ENCODE measurements at regions not wholly inside any gene's neighbourhood (a gene's known extent, or its start where the extent isn't known, plus 50 kb on each side); places are given as distances from the start of the nearest gene placed in this dataset.

GRCh38 chr1:200238311-200238710 is 171.5 kb downstream of the ZNF281 start:
- ChIA-PET POLR2A (no interaction called here), CTCF (interaction anchor here (0.5 to 1.3 kb wide), 3 partner anchors 15 to 1757 kb away, joined by 3 to 4 read pairs (median 4); no protein-coding TSS in a partner anchor)
- no peak for TF ChIP-seq CTCF (IDR thresholded peaks at IDR 0.05; ENCODE audit: unreplicated experiment)
- Mint-ChIP-seq H3K4me3 (ENCODE audit: unreplicated experiment) (no peak overlapping the region), H3K9me3 (ENCODE audit: unreplicated experiment) (no peaks in the 10 kb centered on the region), H3K27me3 (ENCODE audit: insufficient read depth, unreplicated experiment) (no peaks in the 10 kb centered on the region), H3K4me1 (ENCODE audit: insufficient read depth, unreplicated experiment) (peaks cover 6% of the 10 kb centered on the region), H3K36me3 (ENCODE audit: insufficient read depth, unreplicated experiment) (no peaks in the 10 kb centered on the region), H3K27ac (ENCODE audit: low read depth, unreplicated experiment) (no peak overlapping the region)
- intact Hi-C loops (cut with micrococcal nuclease): no loop called here
- no TSS peak for BruUV-seq (replicated peaks)
- DNase-seq (ENCODE audit: unreplicated experiment): no peak

GRCh38 chr1:200237066-200237465 is 172.8 kb downstream of the ZNF281 start:
- Mint-ChIP-seq H3K27ac (ENCODE audit: low read depth, unreplicated experiment) (no peak overlapping the region), H3K36me3 (ENCODE audit: insufficient read depth, unreplicated experiment) (no peaks in the 10 kb centered on the region), H3K9me3 (ENCODE audit: unreplicated experiment) (no peaks in the 10 kb centered on the region), H3K27me3 (ENCODE audit: insufficient read depth, unreplicated experiment) (no peaks in the 10 kb centered on the region), H3K4me1 (ENCODE audit: insufficient read depth, unreplicated experiment) (peaks cover 13% of the 10 kb centered on the region), H3K4me3 (ENCODE audit: unreplicated experiment) (no peak overlapping the region)
- BruUV-seq (replicated peaks): no TSS peak
- ChIA-PET CTCF (interaction anchor here (1.3 kb wide), 1 partner anchor 14 kb away, joined by 4 read pairs; no protein-coding TSS in a partner anchor), POLR2A (no interaction called here)
- TF ChIP-seq CTCF (IDR thresholded peaks at IDR 0.05; ENCODE audit: unreplicated experiment): no peak
- intact Hi-C loops (cut with micrococcal nuclease): no loop called here
- DNase-seq (ENCODE audit: unreplicated experiment): no peak

- Mint-ChIP-seq H3K27ac (ENCODE audit: low read depth, unreplicated experiment) (no peak overlapping the region), H3K4me3 (ENCODE audit: unreplicated experiment) (no peak overlapping the region), H3K4me1 (ENCODE audit: insufficient read depth, unreplicated experiment) (peaks cover 16% of the 10 kb centered on the region), H3K27me3 (ENCODE audit: insufficient read depth, unreplicated experiment) (no peaks in the 10 kb centered on the region), H3K36me3 (ENCODE audit: insufficient read depth, unreplicated experiment) (no peaks in the 10 kb centered on the region), H3K9me3 (ENCODE audit: unreplicated experiment) (no peaks in the 10 kb centered on the region)
- BruUV-seq (replicated peaks): no TSS peak
- TF ChIP-seq CTCF (IDR thresholded peaks at IDR 0.05; ENCODE audit: unreplicated experiment): no peak
- intact Hi-C loops (cut with micrococcal nuclease): no loop called here
- DNase-seq (ENCODE audit: unreplicated experiment): no peak
- CTCF ChIA-PET: interaction anchor here (0.7 to 2.4 kb wide), 4 partner anchors 24 to 559 kb away, joined by 3 to 5 read pairs (median 3); no protein-coding TSS in a partner anchor
- POLR2A ChIA-PET: interaction anchor here (0.8 to 1.0 kb wide), 3 partner anchors 10 to 144 kb away, joined by 3 to 4 read pairs (median 4); no protein-coding TSS in a partner anchor
These were observed 174.9 kb downstream of the ZNF281 start for GRCh38 chr1:200234938-200235337.

- BruUV-seq (replicated peaks): no TSS peak
- TF ChIP-seq CTCF (IDR thresholded peaks at IDR 0.05; ENCODE audit: unreplicated experiment): no peak
- Mint-ChIP-seq H3K4me3 (ENCODE audit: unreplicated experiment) (no peak overlapping the region), H3K9me3 (ENCODE audit: unreplicated experiment) (no peaks in the 10 kb centered on the region), H3K36me3 (ENCODE audit: insufficient read depth, unreplicated experiment) (no peaks in the 10 kb centered on the region), H3K27ac (ENCODE audit: low read depth, unreplicated experiment) (no peak overlapping the region), H3K4me1 (ENCODE audit: insufficient read depth, unreplicated experiment) (peaks cover 16% of the 10 kb centered on the region), H3K27me3 (ENCODE audit: insufficient read depth, unreplicated experiment) (no peaks in the 10 kb centered on the region)
- ChIA-PET CTCF (interaction anchor here (0.7 to 1.0 kb wide), 2 partner anchors 21 to 64 kb away, joined by 3 read pairs; no protein-coding TSS in a partner anchor), POLR2A (interaction anchor here (3.4 kb wide), 1 partner anchor 10 kb away, joined by 18 read pairs; no protein-coding TSS in a partner anchor)
- intact Hi-C loops (cut with micrococcal nuclease): no loop called here
- peak; percentile 69 for DNase-seq (ENCODE audit: unreplicated experiment)
These were observed 176.4 kb downstream of the ZNF281 start for GRCh38 chr1:200233393-200233792.

All from MCF 10A (cell line).